SK-N-SH (cell line): ENCODE measurements at regions not wholly inside any gene's neighbourhood (a gene's known extent, or its start where the extent isn't known, plus 50 kb on each side); places are given as distances from the start of the nearest gene placed in this dataset.
A peak's percentile ranks its signal among the peaks of the same experiment; 100 is the strongest.

ENCODE experiments used
- CTCF ChIA-PET: fragments of 300-600, 350-600 bp; formaldehyde crosslinking; extraction: SDS; loops from one replicate; lab custom pipeline; 2021; lab: Yijun Ruan, JAX
- POLR2A ChIA-PET: fragments of 350-600 bp; sonication (Branson Sonifier 250); formaldehyde crosslinking; extraction: SDS; loops from one replicate; lab custom pipeline; 2020; ENCODE audit warnings: antibody characterized with exemption, inconsistent platforms; lab: Yijun Ruan, JAX
- DNase-seq: peaks from one replicate; pipeline ENCODE4 v3.0.0; 2012
- H2AFZ ChIP-seq: fragments of 200-600 bp; sonication (generic); 2 replicates; pipeline ENCODE4 v1.8.1; 2016; ENCODE audit warnings: antibody characterized with exemption, mild to moderate bottlenecking, low read depth
- H3F3A ChIP-seq: fragments of 200-600 bp; sonication (generic); replicated peaks from 2 replicates; pipeline ENCODE3; 2016; ENCODE audit warnings: antibody characterized with exemption, mild to moderate bottlenecking; ENCODE audit not compliant: insufficient read depth
- H3K27ac ChIP-seq, 2 experiments: fragments of 200-500 bp in 1 of 2; fragments of 200-600 bp in 1 of 2; sonication (Bioruptor generic) in 1 of 2; sonication (generic), shearing (Covaris generic) in 1 of 2; 2 replicates each; pipeline versions ENCODE4 v1.5.1 to v1.6.1; 2014 to 2016; ENCODE audit warnings: low read depth in 2 of 2, inconsistent platforms in 1 of 2, low read length in 1 of 2, mild to moderate bottlenecking in 1 of 2, mixed read lengths in 1 of 2
- H3K27me3 ChIP-seq: fragments of 200-600 bp; sonication (generic), shearing (Covaris generic); 2 replicates; pipeline ENCODE4 v1.6.1; 2016; ENCODE audit warnings: mixed run types; ENCODE audit not compliant: insufficient read depth
- H3K36me3 ChIP-seq, 2 experiments: fragments of 200-500 bp in 1 of 2; fragments of 200-600 bp in 1 of 2; sonication (Bioruptor generic) in 1 of 2; sonication (generic) in 1 of 2; replicated peaks in 1 of 2; 2 replicates each; pipeline versions ENCODE3 to v1.5.1; 2014 to 2016; ENCODE audit warnings: low read length in 1 of 2, mild to moderate bottlenecking in 1 of 2; ENCODE audit not compliant: insufficient read depth in 2 of 2, control insufficient read depth in 1 of 2
- H3K4me1 ChIP-seq, 2 experiments: fragments of 200-500 bp in 1 of 2; fragments of 200-600 bp in 1 of 2; sonication (Bioruptor generic) in 1 of 2; sonication (generic), shearing (Covaris generic) in 1 of 2; 2 replicates each; pipeline versions ENCODE4 v1.5.1 to v1.6.1; 2014 to 2016; ENCODE audit warnings: low read depth in 1 of 2, low read length in 1 of 2, mixed run types in 1 of 2; ENCODE audit not compliant: insufficient read depth in 2 of 2, control insufficient read depth in 1 of 2
- H3K4me2 ChIP-seq: fragments of 200-600 bp; sonication (generic), shearing (Covaris generic); 2 replicates; pipeline ENCODE4 v1.6.1; 2017; ENCODE audit warnings: mixed run types
- H3K4me3 ChIP-seq, 2 experiments: fragments of 200-500 bp in 1 of 2; fragments of 200-600 bp in 1 of 2; sonication (Bioruptor generic) in 1 of 2; sonication (generic), shearing (Covaris generic) in 1 of 2; 2 replicates each; pipeline versions ENCODE4 v1.5.1 to v1.8.1; 2014 to 2016; ENCODE audit warnings: low read depth in 2 of 2, inconsistent platforms in 1 of 2, low read length in 1 of 2, mild to moderate bottlenecking in 1 of 2, mixed read lengths in 1 of 2, moderate library complexity in 1 of 2
- H3K79me2 ChIP-seq: fragments of 200-600 bp; sonication (generic); 2 replicates; pipeline ENCODE4 v1.8.1; 2017; ENCODE audit warnings: mild to moderate bottlenecking; ENCODE audit not compliant: insufficient read depth
- H3K9ac ChIP-seq: fragments of 200-600 bp; sonication (generic); 2 replicates; pipeline ENCODE4 v1.6.1; 2017; ENCODE audit warnings: mixed run types
- H3K9me2 ChIP-seq: fragments of 200-600 bp; sonication (generic); 2 replicates; pipeline ENCODE4 v1.6.1; 2017; ENCODE audit warnings: mixed run types
- H3K9me3 ChIP-seq: fragments of 200-600 bp; sonication (generic); 2 replicates; pipeline ENCODE4 v1.6.1; 2017; ENCODE audit warnings: mixed run types, mild to moderate bottlenecking, moderate library complexity
- H4K20me1 ChIP-seq: fragments of 200-600 bp; sonication (generic); 2 replicates; pipeline ENCODE4 v1.6.1; 2017; ENCODE audit warnings: mild to moderate bottlenecking, mixed run types; ENCODE audit not compliant: insufficient read depth
- FOXM1 ChIP-seq: IDR thresholded peaks from 2 replicates; pipeline ENCODE4 v1.4.0; 2012; ENCODE audit warnings: low read depth, mild to moderate bottlenecking
- MXI1 ChIP-seq: IDR thresholded peaks from 2 replicates; pipeline ENCODE4 v1.6.1; 2012; ENCODE audit warnings: mild to moderate bottlenecking, low read depth, low read length, improper control_type of control experiment
- NFIC ChIP-seq: IDR thresholded peaks from 2 replicates; pipeline ENCODE4 v1.4.0; 2012; ENCODE audit warnings: borderline replicate concordance
- NRF1 ChIP-seq: IDR thresholded peaks from 2 replicates; pipeline ENCODE4 v1.6.1; 2012; ENCODE audit warnings: low read depth, mild to moderate bottlenecking, low read length
- RXRA ChIP-seq: IDR thresholded peaks from 2 replicates; pipeline ENCODE4 v1.4.0; 2012; ENCODE audit warnings: low read depth, mild to moderate bottlenecking, borderline replicate concordance
- WGBS: methylation state at CpG from one replicate; pipeline ENCODE4 v1.1.6; 2017; ENCODE audit warnings: low lambda C conversion rate; 5-methylcytosine and 5-hydroxymethylcytosine counted together
- TF ChIP-seq, protein P1 (sequence below): fragments of 200-600 bp; sonication (generic); IDR thresholded peaks from 2 replicates; pipeline ENCODE4 v1.6.1; 2017; ENCODE audit warnings: antibody characterized with exemption, mild to moderate bottlenecking, moderate library complexity
- TF ChIP-seq, protein P2 (sequence below): fragments of 150-350 bp; IDR thresholded peaks from 2 replicates; pipeline ENCODE4 v1.6.1; 2016; ENCODE audit warnings: mild to moderate bottlenecking, low read depth, low read length
- TF ChIP-seq, protein P3 (sequence below): IDR thresholded peaks from 2 replicates; pipeline ENCODE4; 2012

DNA sequence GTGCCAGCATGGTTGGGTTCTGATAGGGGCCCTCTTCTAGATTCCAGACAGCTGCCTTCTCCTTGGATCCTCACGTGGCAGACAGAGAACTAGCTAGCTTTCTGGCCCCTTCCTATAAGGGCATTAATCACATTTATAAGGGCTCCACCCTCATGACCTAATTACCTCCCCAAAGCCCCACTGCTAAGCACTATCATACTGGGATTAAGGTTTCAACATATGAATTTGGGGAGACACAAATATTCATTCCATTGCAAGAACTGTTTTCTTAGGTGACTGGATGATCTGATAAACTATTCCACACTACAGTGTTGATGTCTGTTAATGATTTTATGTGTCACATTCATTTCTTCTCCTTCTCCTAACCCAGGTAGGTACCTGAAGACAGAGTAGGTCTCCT, 135.8 kb upstream of the COL21A1 start (continued):
- TF ChIP-seq, protein P1, sequence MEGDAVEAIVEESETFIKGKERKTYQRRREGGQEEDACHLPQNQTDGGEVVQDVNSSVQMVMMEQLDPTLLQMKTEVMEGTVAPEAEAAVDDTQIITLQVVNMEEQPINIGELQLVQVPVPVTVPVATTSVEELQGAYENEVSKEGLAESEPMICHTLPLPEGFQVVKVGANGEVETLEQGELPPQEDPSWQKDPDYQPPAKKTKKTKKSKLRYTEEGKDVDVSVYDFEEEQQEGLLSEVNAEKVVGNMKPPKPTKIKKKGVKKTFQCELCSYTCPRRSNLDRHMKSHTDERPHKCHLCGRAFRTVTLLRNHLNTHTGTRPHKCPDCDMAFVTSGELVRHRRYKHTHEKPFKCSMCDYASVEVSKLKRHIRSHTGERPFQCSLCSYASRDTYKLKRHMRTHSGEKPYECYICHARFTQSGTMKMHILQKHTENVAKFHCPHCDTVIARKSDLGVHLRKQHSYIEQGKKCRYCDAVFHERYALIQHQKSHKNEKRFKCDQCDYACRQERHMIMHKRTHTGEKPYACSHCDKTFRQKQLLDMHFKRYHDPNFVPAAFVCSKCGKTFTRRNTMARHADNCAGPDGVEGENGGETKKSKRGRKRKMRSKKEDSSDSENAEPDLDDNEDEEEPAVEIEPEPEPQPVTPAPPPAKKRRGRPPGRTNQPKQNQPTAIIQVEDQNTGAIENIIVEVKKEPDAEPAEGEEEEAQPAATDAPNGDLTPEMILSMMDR = no peak

DNA sequence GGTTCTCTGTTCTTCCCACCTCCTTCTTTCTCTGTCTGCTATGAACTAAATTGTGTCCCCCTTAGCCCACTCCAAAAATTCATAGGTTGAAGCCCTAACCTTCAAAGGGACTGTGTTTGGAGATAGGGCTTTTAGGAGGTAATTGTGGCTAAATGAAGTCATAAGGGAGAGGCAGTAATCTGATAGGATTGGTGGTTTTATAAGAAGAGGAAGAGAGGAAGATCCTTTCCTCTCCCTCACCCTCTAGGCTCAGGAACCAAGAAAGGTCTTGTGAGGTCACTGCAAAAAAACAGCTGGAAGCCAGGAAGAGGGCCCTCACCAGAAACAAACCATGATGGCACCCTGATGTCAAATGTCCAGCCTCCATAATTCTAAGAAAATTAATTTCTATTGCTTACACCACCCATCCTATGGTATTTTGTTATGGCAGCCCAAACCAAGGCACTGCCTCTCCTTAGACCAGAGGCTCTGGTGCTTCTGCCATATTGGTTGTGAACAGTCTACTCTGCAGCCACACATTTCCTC, 135.1 kb upstream of the COL21A1 start:
- Histone ChIP-seq H3K9me3 (no peaks in the 10 kb centered on the region), H3K4me3 (no peak overlapping the region), H3K27ac (no peak overlapping the region), H3K4me1 (no peaks in the 10 kb centered on the region), H3F3A (no peaks in the 10 kb centered on the region)
- POLR2A ChIA-PET = no interaction called here
- no peak for DNase-seq
- TF ChIP-seq NFIC (no peak), RXRA (no peak), MXI1 (no peak), FOXM1 (no peak)
- TF ChIP-seq, protein P2, sequence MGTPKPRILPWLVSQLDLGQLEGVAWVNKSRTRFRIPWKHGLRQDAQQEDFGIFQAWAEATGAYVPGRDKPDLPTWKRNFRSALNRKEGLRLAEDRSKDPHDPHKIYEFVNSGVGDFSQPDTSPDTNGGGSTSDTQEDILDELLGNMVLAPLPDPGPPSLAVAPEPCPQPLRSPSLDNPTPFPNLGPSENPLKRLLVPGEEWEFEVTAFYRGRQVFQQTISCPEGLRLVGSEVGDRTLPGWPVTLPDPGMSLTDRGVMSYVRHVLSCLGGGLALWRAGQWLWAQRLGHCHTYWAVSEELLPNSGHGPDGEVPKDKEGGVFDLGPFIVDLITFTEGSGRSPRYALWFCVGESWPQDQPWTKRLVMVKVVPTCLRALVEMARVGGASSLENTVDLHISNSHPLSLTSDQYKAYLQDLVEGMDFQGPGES = no peak
- TF ChIP-seq, all 33 proteins: peak for 0
- CTCF ChIA-PET = interaction anchor here (1.3 kb wide), 1 partner anchor 166 kb away, joined by 3 read pairs; no protein-coding TSS in a partner anchor
- Histone ChIP-seq H4K20me1 (no peaks in the 10 kb centered on the region), H3K27me3 (no peaks in the 10 kb centered on the region), H3K9ac (no peak overlapping the region), H3K79me2 (no peaks in the 10 kb centered on the region), H3K36me3 (no peaks in the 10 kb centered on the region), H3K9me2 (no peaks in the 10 kb centered on the region), H2AFZ (no peak overlapping the region), H3K4me2 (no peak overlapping the region)

DNA sequence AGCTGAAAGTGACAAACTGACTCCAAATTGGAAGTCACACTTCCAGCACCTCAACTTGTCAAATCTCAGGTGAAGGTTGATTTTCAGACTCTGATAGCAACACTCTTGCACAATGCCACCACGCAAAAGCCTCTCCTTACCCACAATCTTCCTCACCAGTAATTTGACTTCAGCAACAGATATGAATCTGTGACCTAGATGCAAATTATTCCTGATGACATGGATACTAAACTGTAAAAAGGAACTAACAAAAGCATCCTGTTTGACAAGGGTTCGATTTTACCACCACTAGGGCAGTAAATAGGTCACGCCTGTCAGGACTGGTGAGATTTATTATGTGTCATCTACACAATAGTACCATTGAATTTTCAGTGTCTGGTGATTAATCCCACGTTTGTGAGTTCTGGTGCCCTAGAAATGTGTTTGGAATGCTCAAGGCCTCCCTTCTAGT, 134.4 kb upstream of the COL21A1 start:
- H3K4me3 ChIP-seq = no peak overlapping the region
- H2AFZ ChIP-seq = no peak overlapping the region
- H3K4me2 ChIP-seq = no peak overlapping the region
- no peaks in the 10 kb centered on the region for H4K20me1 ChIP-seq
- ChIA-PET CTCF (interaction anchor here (0.9 to 1.3 kb wide), 2 partner anchors 11 to 167 kb away, joined by 3 read pairs; no protein-coding TSS in a partner anchor), POLR2A (no interaction called here)
- no peaks in the 10 kb centered on the region for H3K9me3 ChIP-seq
- no peaks in the 10 kb centered on the region for H3F3A ChIP-seq
- no peak overlapping the region for H3K27ac ChIP-seq
- H3K79me2 ChIP-seq = no peaks in the 10 kb centered on the region
- H3K4me1 ChIP-seq = no peaks in the 10 kb centered on the region
- no peaks in the 10 kb centered on the region for H3K9me2 ChIP-seq
- H3K9ac ChIP-seq = no peak overlapping the region
- no peaks in the 10 kb centered on the region for H3K36me3 ChIP-seq
- H3K27me3 ChIP-seq = no peaks in the 10 kb centered on the region
- WGBS = 67% methylated on average over 4 of the region's 4 CpGs
- no peak for TF ChIP-seq NRF1
- TF ChIP-seq, protein P3, sequence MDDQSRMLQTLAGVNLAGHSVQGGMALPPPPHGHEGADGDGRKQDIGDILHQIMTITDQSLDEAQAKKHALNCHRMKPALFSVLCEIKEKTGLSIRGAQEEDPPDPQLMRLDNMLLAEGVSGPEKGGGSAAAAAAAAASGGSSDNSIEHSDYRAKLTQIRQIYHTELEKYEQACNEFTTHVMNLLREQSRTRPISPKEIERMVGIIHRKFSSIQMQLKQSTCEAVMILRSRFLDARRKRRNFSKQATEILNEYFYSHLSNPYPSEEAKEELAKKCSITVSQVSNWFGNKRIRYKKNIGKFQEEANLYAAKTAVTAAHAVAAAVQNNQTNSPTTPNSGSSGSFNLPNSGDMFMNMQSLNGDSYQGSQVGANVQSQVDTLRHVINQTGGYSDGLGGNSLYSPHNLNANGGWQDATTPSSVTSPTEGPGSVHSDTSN = peak; percentile 53
- DNase-seq = no peak
